ENCODE measurements at regions not wholly inside any gene's neighbourhood (a gene's known extent, or its start where the extent isn't known, plus 50 kb on each side); places are given as distances from the start of the nearest gene placed in this dataset.

GRCh38 chr6:168229368-168229752, 90.2 kb downstream of the DACT2 start:
- TF ChIP-seq CTCF (IDR thresholded peaks at IDR 0.05) (no peak), ZNF281 (CRISPR knock-in tag; IDR thresholded peaks at IDR 0.05) (no peak), ELF4 (CRISPR knock-in tag; IDR thresholded peaks at IDR 0.05; ENCODE audit: low read depth) (no peak), HMGA2 (CRISPR knock-in tag; IDR thresholded peaks at IDR 0.05) (no peak)
